Mesothelial cell of epicardium (in vitro differentiated cells): ENCODE measurements at regions not wholly inside any gene's neighbourhood (a gene's known extent, or its start where the extent isn't known, plus 50 kb on each side); places are given as distances from the start of the nearest gene placed in this dataset.

Source experiments
- DNase-seq, 2 experiments: peaks; one replicate each; pipeline ENCODE4 v3.0.0; 2021; ENCODE audit warnings: low spot score in 2 of 2; ENCODE audit not compliant: unreplicated experiment in 2 of 2
- H3K27ac Mint-ChIP-seq: 2 replicates; pipeline ENCODE4 v1.8.0; 2021; ENCODE audit warnings: mixed read lengths
- H3K27me3 Mint-ChIP-seq: 2 replicates; pipeline ENCODE4 v1.8.0; 2021; ENCODE audit warnings: low read depth, mixed read lengths
- H3K36me3 Mint-ChIP-seq: 2 replicates; pipeline ENCODE4 v1.8.0; 2021; ENCODE audit warnings: mixed read lengths
- H3K4me1 Mint-ChIP-seq: 2 replicates; pipeline ENCODE4 v1.8.0; 2021; ENCODE audit warnings: mixed read lengths
- H3K4me3 Mint-ChIP-seq: 2 replicates; pipeline ENCODE4 v1.8.0; 2021; ENCODE audit warnings: mild to moderate bottlenecking, moderate library complexity, mixed read lengths
- H3K9me3 Mint-ChIP-seq: 2 replicates; pipeline ENCODE4 v1.8.0; 2021; ENCODE audit warnings: mixed read lengths
- CTCF ChIP-seq: fragments of 200-600 bp; sonication (generic); IDR thresholded peaks from one replicate; pipeline ENCODE4 v1.5.0; 2021; ENCODE audit warnings: antibody characterized with exemption; ENCODE audit not compliant: unreplicated experiment

- Mint-ChIP-seq H3K27me3 (peaks cover 9% of the 10 kb centered on the region), H3K36me3 (no peaks in the 10 kb centered on the region), H3K9me3 (peaks cover 6% of the 10 kb centered on the region), H3K27ac (no peak overlapping the region), H3K4me1 (peaks cover 7% of the 10 kb centered on the region), H3K4me3 (no peak overlapping the region)
- TF ChIP-seq CTCF = no peak
- DNase-seq = no peak
Measured at GRCh38 chr15:91484141-91484540, 369.4 kb upstream of the SLCO3A1 start.

- Mint-ChIP-seq H3K36me3 (no peaks in the 10 kb centered on the region), H3K9me3 (peaks cover 18% of the 10 kb centered on the region), H3K4me1 (no peaks in the 10 kb centered on the region), H3K4me3 (no peak overlapping the region), H3K27me3 (peaks cover 12% of the 10 kb centered on the region), H3K27ac (no peak overlapping the region)
- DNase-seq = no peak
- no peak for TF ChIP-seq CTCF
Measured at GRCh38 chr15:91488452-91488851, 365.1 kb upstream of the SLCO3A1 start.

GRCh38 chr15:91490211-91490610 is 363.3 kb upstream of the SLCO3A1 start:
- Mint-ChIP-seq H3K36me3 (no peaks in the 10 kb centered on the region), H3K27ac (no peak overlapping the region), H3K4me3 (no peak overlapping the region), H3K27me3 (peaks cover 8% of the 10 kb centered on the region), H3K4me1 (no peaks in the 10 kb centered on the region), H3K9me3 (peaks cover 18% of the 10 kb centered on the region)
- no peak for DNase-seq
- TF ChIP-seq CTCF = no peak

DNA sequence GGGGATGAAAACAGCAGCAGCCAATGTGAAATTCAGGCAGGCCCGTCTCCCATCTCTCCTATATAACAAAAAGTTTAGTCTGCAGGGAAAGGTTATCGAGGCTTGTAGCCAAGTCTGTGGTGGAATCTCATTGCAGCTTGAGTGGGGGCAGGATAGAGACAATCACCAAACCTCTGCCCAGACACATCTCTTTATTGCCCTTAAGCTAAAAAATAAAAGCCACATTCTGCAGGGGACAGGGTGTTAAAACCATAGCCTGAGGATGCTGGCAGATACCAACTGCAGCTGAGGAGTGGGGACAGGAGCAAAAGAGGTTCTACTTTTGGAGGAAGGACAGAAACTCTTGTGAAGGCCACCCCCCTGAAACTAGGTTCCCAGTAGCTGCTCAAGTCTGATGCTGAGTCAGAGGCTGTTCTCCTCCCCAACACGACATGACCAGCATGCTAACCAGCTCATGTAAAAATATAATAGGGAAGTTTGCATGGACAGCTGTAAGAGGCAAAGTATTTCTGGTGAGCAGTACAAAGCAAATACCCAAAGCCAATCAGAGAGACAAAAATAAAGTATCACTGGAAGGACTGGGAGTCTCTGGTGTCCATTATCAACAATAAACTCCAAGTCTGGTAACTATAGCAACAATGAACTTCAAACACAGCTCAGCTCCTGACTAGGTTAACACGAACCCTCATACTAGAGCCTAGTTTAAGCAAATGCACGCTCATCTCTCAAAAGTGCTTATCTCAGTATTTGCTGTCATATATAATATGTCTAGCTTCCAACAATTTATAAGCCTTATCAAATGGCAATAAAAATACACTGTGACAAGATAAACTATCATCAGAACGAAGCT is 362.2 kb upstream of the SLCO3A1 start:
- no peak for DNase-seq
- H3K36me3 Mint-ChIP-seq = no peaks in the 10 kb centered on the region

DNA sequence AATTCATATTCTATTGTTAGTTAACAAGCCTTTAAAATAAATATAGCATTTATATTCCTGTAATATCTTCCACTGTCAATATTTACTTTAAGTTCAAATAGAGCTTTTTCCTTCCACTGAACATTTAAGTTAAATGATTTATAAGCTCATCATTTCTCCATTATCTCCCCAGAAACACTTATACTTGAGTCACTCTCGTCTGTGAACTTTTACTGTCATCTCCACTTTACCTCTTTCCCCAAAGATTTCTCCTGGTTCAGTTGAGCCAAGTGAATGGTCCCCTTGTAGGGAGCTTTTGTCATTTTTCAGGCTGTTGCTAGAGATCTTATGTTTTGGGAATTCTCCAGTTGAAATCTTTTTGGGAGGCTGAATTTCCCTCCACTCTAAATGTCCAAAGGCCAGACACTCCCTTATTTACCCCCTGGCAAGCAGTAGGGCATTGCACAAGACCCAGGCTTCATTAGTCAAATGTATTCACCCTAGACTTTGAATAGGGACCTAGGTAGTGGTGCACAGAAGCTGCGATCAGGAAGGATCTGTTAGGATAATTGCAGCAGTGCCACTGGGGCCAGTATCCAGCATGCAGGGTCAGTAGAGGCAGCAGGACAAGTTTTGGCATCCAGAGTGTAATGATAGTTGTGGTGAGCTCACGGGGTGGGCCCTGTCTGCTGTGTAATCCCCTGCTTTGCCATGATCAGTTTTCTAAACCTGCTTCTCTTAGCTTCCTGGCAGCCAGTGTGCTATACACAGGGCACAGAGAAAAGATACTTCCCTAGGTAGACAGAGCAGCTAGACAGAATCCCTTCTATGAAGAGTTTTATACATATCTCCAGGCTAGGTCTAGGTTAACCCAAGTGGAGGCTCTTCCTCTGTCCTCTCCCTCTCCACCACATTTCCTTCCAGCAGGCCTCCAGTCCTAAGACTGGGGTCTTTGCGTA is 356.5 kb upstream of the SLCO3A1 start:
- H3K4me3 Mint-ChIP-seq = no peak overlapping the region
- TF ChIP-seq CTCF = no peak
- no peaks in the 10 kb centered on the region for H3K36me3 Mint-ChIP-seq
- no peaks in the 10 kb centered on the region for H3K4me1 Mint-ChIP-seq
- H3K27me3 Mint-ChIP-seq = peaks cover 7% of the 10 kb centered on the region
- no peak for DNase-seq
- peaks cover 5% of the 10 kb centered on the region for H3K9me3 Mint-ChIP-seq
- no peak overlapping the region for H3K27ac Mint-ChIP-seq

More for the DNA sequence above, 362.2 kb upstream of the SLCO3A1 start:
- TF ChIP-seq CTCF = no peak
- Mint-ChIP-seq H3K27ac (no peak overlapping the region), H3K4me1 (no peaks in the 10 kb centered on the region), H3K4me3 (no peak overlapping the region), H3K9me3 (peaks cover 18% of the 10 kb centered on the region), H3K27me3 (peaks cover 4% of the 10 kb centered on the region)
